WTC11 (cell line): ENCODE measurements at regions not wholly inside any gene's neighbourhood (a gene's known extent, or its start where the extent isn't known, plus 50 kb on each side); places are given as distances from the start of the nearest gene placed in this dataset.

Experiments used
- ATAC-seq: fragments of 200-7000 bp; cut with Tn5 transposase; 2 replicates; pipeline ENCODE4 v1.10.0; 2021; ENCODE audit warnings: mild to moderate bottlenecking, moderate library complexity
- CTCF ChIA-PET: fragments of 300-600 bp; sonication (Branson Sonifier 250); formaldehyde crosslinking; loops from one replicate; lab custom pipeline; 2021; ENCODE audit warnings: antibody characterized with exemption; lab: Charles Lee
- POLR2A ChIA-PET: fragments of 350-600 bp; sonication (Branson Sonifier 250); formaldehyde crosslinking; loops from one replicate; lab custom pipeline; 2021; ENCODE audit warnings: antibody characterized with exemption; lab: Charles Lee
- DNase-seq: peaks from one replicate; pipeline ENCODE4 v3.0.0; 2021; ENCODE audit warnings: low spot score
- H3K27ac Mint-ChIP-seq: 2 replicates; pipeline ENCODE4 v1.8.0; 2021; ENCODE audit warnings: mixed read lengths
- H3K27me3 Mint-ChIP-seq: 2 replicates; pipeline ENCODE4 v1.8.0; 2021; ENCODE audit warnings: low read depth, mild to moderate bottlenecking, moderate library complexity, mixed read lengths
- H3K36me3 Mint-ChIP-seq: 2 replicates; pipeline ENCODE4 v1.8.0; 2021; ENCODE audit warnings: mixed read lengths
- H3K4me1 Mint-ChIP-seq: 2 replicates; pipeline ENCODE4 v1.8.0; 2022; ENCODE audit warnings: mixed read lengths
- H3K4me3 Mint-ChIP-seq: 2 replicates; pipeline ENCODE4 v1.8.0; 2021; ENCODE audit warnings: mild to moderate bottlenecking, moderate library complexity, mixed read lengths
- H3K9me3 Mint-ChIP-seq: 2 replicates; pipeline ENCODE4 v1.8.0; 2021; ENCODE audit warnings: mixed read lengths
- ATF3 ChIP-seq: sonication (generic); formaldehyde crosslinking; conservative IDR thresholded peaks from 2 replicates; pipeline ENCODE4 v1.8.1; 2022; ENCODE audit warnings: mild to moderate bottlenecking, missing genetic modification reagents
- CREM ChIP-seq: sonication (generic); formaldehyde crosslinking; IDR thresholded peaks from 2 replicates; pipeline ENCODE4 v1.8.1; 2022; ENCODE audit warnings: mild to moderate bottlenecking, missing genetic modification reagents, moderate library complexity
- CTCF ChIP-seq: fragments of 200-600 bp; IDR thresholded peaks from 2 replicates; pipeline ENCODE4 v1.8.0; 2022; ENCODE audit warnings: antibody characterized with exemption
- EMX1 ChIP-seq: fragments of 250-450 bp; sonication (Bioruptor Pico); IDR thresholded peaks from 2 replicates; pipeline ENCODE4 v1.8.0; 2021; ENCODE audit warnings: mild to moderate bottlenecking
- HMGXB4 ChIP-seq: sonication (generic); formaldehyde crosslinking; IDR thresholded peaks from 2 replicates; pipeline ENCODE4 v1.8.1; 2023; ENCODE audit warnings: mild to moderate bottlenecking, moderate library complexity, missing genetic modification reagents
- MAX ChIP-seq: sonication (generic); formaldehyde crosslinking; IDR thresholded peaks from 2 replicates; pipeline ENCODE4 v1.8.0; 2022; ENCODE audit warnings: mild to moderate bottlenecking, missing genetic modification reagents
- NR2C2 ChIP-seq: sonication (generic); formaldehyde crosslinking; IDR thresholded peaks from 2 replicates; pipeline ENCODE4 v1.8.0; 2022; ENCODE audit warnings: mild to moderate bottlenecking, missing genetic modification reagents
- PRDM15 ChIP-seq: sonication (generic); formaldehyde crosslinking; IDR thresholded peaks from 2 replicates; pipeline ENCODE4 v1.8.0; 2022; ENCODE audit warnings: missing genetic modification reagents
- RELA ChIP-seq: sonication (generic); formaldehyde crosslinking; IDR thresholded peaks from 2 replicates; pipeline ENCODE4 v1.8.1; 2022; ENCODE audit warnings: missing genetic modification reagents, mild to moderate bottlenecking, borderline replicate concordance
- SOX15 ChIP-seq: fragments of 250-450 bp; sonication (Bioruptor Pico); IDR thresholded peaks from 2 replicates; pipeline ENCODE4 v1.9.0; 2021; ENCODE audit warnings: mild to moderate bottlenecking
- STAT6 ChIP-seq: sonication (generic); formaldehyde crosslinking; conservative IDR thresholded peaks from 2 replicates; pipeline ENCODE4 v1.8.1; 2023; ENCODE audit warnings: mild to moderate bottlenecking, low read depth, missing genetic modification reagents, moderate library complexity
- ZNF317 ChIP-seq: sonication (generic); formaldehyde crosslinking; IDR thresholded peaks from 2 replicates; pipeline ENCODE4 v1.8.1; 2023; ENCODE audit warnings: low read depth, mild to moderate bottlenecking, moderate library complexity, missing genetic modification reagents, borderline replicate concordance

GRCh38 chr10:117948493-117948892 lies 98.2 kb downstream of the RAB11FIP2 start:
- ATAC-seq (peak; percentile 88), DNase-seq (no peak)
- ChIA-PET CTCF (interaction anchor here (0.6 kb wide), 1 partner anchor 15 kb away, joined by 4 read pairs; no protein-coding TSS in a partner anchor), POLR2A (no interaction called here)
- H3K4me1 Mint-ChIP-seq: no peaks in the 10 kb centered on the region
- peaks cover 2% of the 10 kb centered on the region for H3K27me3 Mint-ChIP-seq
- TF ChIP-seq HMGXB4 (CRISPR knock-in tag) (no peak), PRDM15 (CRISPR knock-in tag) (no peak), CREM (no peak), ATF3 (CRISPR knock-in tag) (no peak), ZNF317 (CRISPR knock-in tag) (no peak), MAX (CRISPR knock-in tag) (no peak), EMX1 (CRISPR knock-in tag) (no peak), SOX15 (CRISPR knock-in tag) (no peak), CTCF (no peak), NR2C2 (CRISPR knock-in tag) (no peak)
- H3K4me3 Mint-ChIP-seq: no peak overlapping the region
- no peak overlapping the region for H3K27ac Mint-ChIP-seq
- no peaks in the 10 kb centered on the region for H3K9me3 Mint-ChIP-seq
- no peaks in the 10 kb centered on the region for H3K36me3 Mint-ChIP-seq

GRCh38 chr10:117950408-117950807 lies 96.3 kb downstream of the RAB11FIP2 start:
- H3K27ac Mint-ChIP-seq: no peak overlapping the region
- no peaks in the 10 kb centered on the region; the same call in 1 of the 2 replicates for H3K4me1 Mint-ChIP-seq
- DNase-seq: no peak
- H3K27me3 Mint-ChIP-seq: peaks cover 2% of the 10 kb centered on the region; the same call in 1 of the 2 replicates
- ChIA-PET POLR2A (no interaction called here), CTCF (no interaction called here)
- H3K9me3 Mint-ChIP-seq: no peaks in the 10 kb centered on the region
- TF ChIP-seq RELA (CRISPR knock-in tag) (no peak), STAT6 (CRISPR knock-in tag) (no peak), MAX (CRISPR knock-in tag) (no peak)
- H3K4me3 Mint-ChIP-seq: no peak overlapping the region
- ATAC-seq: no peak
- no peaks in the 10 kb centered on the region for H3K36me3 Mint-ChIP-seq
